GM12878 (cell line): ENCODE measurements at regions not wholly inside any gene's neighbourhood (a gene's known extent, or its start where the extent isn't known, plus 50 kb on each side); places are given as distances from the start of the nearest gene placed in this dataset.

Source experiments
- ATAC-seq: fragments of 200-7000 bp; cut with Tn5 transposase; 3 replicates; pipeline ENCODE4 v1.9.1; 2020; ENCODE audit warnings: mild to moderate bottlenecking, moderate library complexity
- BruUV-seq: library from RNA; stranded (reverse); fragments of 400-500 nt; replicated peaks from 2 replicates; lab custom pipeline; 2021; lab: Mats Ljungman, UMichigan
- CTCF ChIA-PET: fragments of 300-600 bp; sonication (Branson Sonifier 250); formaldehyde crosslinking; extraction: SDS; loops from one replicate; lab custom pipeline; 2021; ENCODE audit warnings: inconsistent platforms; lab: Yijun Ruan, JAX
- POLR2A ChIA-PET: fragments of 350-600 bp; formaldehyde crosslinking; extraction: SDS; loops from one replicate; lab custom pipeline; 2021; ENCODE audit warnings: inconsistent platforms; lab: Charles Lee
- RAD21 ChIA-PET: fragments of 300-600 bp; sonication (Branson Sonifier 250); formaldehyde crosslinking; loops from one replicate; lab custom pipeline; 2023; ENCODE audit warnings: antibody characterized with exemption; ENCODE audit not compliant: unreplicated experiment; lab: Charles Lee
- SMC1A ChIA-PET: fragments of 300-600 bp; sonication (Branson Sonifier 250); formaldehyde crosslinking; loops from one replicate; lab custom pipeline; 2023; ENCODE audit not compliant: unreplicated experiment, uncharacterized antibody; lab: Charles Lee
- DNase-seq: peaks from one replicate; pipeline ENCODE4 v3.0.0-alpha.2; 2011; ENCODE audit warnings: low read depth, low spot score
- FAIRE-seq: peaks from 3 replicates; lab custom pipeline; 2011; peaks lifted over from hg19 to GRCh38; lab: Jason Lieb, UNC
- H2AFZ ChIP-seq: 2 replicates; pipeline ENCODE4 v1.6.0; 2011; ENCODE audit warnings: low read depth, low read length, control low read depth; ENCODE audit not compliant: control insufficient read depth
- H3K27ac ChIP-seq: 2 replicates; pipeline ENCODE4 v1.5.1; 2011; ENCODE audit warnings: control low read depth; ENCODE audit not compliant: control insufficient read depth, insufficient read depth
- H3K27me3 ChIP-seq, 2 experiments: replicated peaks in 1 of 2; 2 replicates each; pipeline versions ENCODE4 v1.6.0 to v1.6.1; 2011; ENCODE audit warnings: low read length in 1 of 2; ENCODE audit not compliant: control insufficient read depth in 2 of 2, insufficient read depth in 2 of 2
- H3K36me3 ChIP-seq, 2 experiments: 2 replicates each; pipeline ENCODE4 v1.5.1; 2011; ENCODE audit warnings: low read length in 1 of 2; ENCODE audit not compliant: control insufficient read depth in 2 of 2, insufficient read depth in 2 of 2
- H3K4me1 ChIP-seq: 2 replicates; pipeline ENCODE4 v1.6.1; 2011; ENCODE audit warnings: mild to moderate bottlenecking, low read length, moderate library complexity, mixed read lengths; ENCODE audit not compliant: control insufficient read depth, insufficient read depth
- H3K4me2 ChIP-seq: 2 replicates; pipeline ENCODE4 v1.6.0; 2011; ENCODE audit warnings: control low read depth; ENCODE audit not compliant: control insufficient read depth, insufficient read depth
- H3K4me3 ChIP-seq: fragments of 200-600 bp; sonication (generic); 2 replicates; pipeline ENCODE4 v1.5.1; 2016
- H3K79me2 ChIP-seq: 2 replicates; pipeline ENCODE4 v1.6.0; 2011; ENCODE audit warnings: low read length; ENCODE audit not compliant: control insufficient read depth, insufficient read depth
- H3K9ac ChIP-seq: 2 replicates; pipeline ENCODE4 v1.8.0; 2011; ENCODE audit warnings: low read length, control low read depth, mixed read lengths; ENCODE audit not compliant: control insufficient read depth, insufficient read depth
- H3K9me3 ChIP-seq: replicated peaks from 3 replicates; pipeline ENCODE4 v1.5.1; 2011; ENCODE audit warnings: mild to moderate bottlenecking, low read length; ENCODE audit not compliant: control insufficient read depth, insufficient read depth
- H4K20me1 ChIP-seq: 2 replicates; pipeline ENCODE4 v1.6.0; 2011; ENCODE audit not compliant: control insufficient read depth, insufficient read depth
- DPF2 ChIP-seq: fragments of 450-650 bp; IDR thresholded peaks from 2 replicates; pipeline ENCODE4 v1.6.1; 2017; ENCODE audit warnings: mild to moderate bottlenecking
- SMC3 ChIP-seq: IDR thresholded peaks from 2 replicates; pipeline ENCODE4 v1.6.1; 2011; ENCODE audit warnings: low read length, improper control_type of control experiment, borderline replicate concordance
- TCF12 ChIP-seq: IDR thresholded peaks from 2 replicates; pipeline ENCODE4 v1.6.1; 2011; ENCODE audit warnings: low read depth, mild to moderate bottlenecking, low read length
- ZNF622 ChIP-seq: fragments of 450-650 bp; IDR thresholded peaks from 2 replicates; pipeline ENCODE4 v1.6.1; 2017; ENCODE audit warnings: mild to moderate bottlenecking, inconsistent platforms
- WGBS: methylation state at CpG from one replicate; pipeline ENCODE4 v1.1.6; 2016; ENCODE audit warnings: low lambda C conversion rate; ENCODE audit not compliant: insufficient replicate concordance, insufficient coverage; ENCODE audit errors: missing lambda C conversion rate; 5-methylcytosine and 5-hydroxymethylcytosine counted together
- in situ Hi-C: fragments of 300-500 bp; cut with MboI; formaldehyde crosslinking; loops from 9 replicates; pipeline ENCODE4 v1.14.3; 2018; ENCODE audit warnings: mixed read lengths
- intact Hi-C: fragments of 100-400 bp; cut with micrococcal nuclease; formaldehyde crosslinking; loops from one replicate; pipeline ENCODE4 v1.14.2; 2022; ENCODE audit not compliant: unreplicated experiment
- TF ChIP-seq, protein P1 (sequence below): fragments of 450-650 bp; IDR thresholded peaks from 2 replicates; pipeline ENCODE4 v1.6.1; 2017; ENCODE audit warnings: mild to moderate bottlenecking
- TF ChIP-seq, protein P2 (sequence below): fragments of 450-650 bp; IDR thresholded peaks from 2 replicates; pipeline ENCODE4 v1.6.1; 2018; ENCODE audit warnings: mild to moderate bottlenecking, low read depth, moderate library complexity; ENCODE audit not compliant: partially characterized antibody

DNA sequence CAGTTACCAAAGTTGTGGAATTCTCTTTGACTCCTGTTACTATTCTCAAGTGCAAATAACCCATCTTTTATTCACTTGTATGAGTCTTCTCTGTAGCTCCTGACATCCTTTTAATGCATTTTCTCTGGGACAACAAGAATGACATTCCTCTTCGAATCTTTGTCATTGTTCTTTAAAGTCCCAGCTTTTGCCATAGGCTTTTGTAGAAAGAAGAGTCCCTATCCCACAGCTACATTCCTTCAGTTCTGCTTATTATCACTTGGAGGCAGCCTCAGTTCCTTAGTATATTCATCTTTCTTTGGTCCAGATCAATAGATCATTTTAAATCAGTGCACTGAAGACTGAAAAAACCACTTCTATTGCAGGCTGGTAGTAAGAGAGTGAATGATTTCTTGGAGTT lies 560.2 kb downstream of the DACH1 start:
- Histone ChIP-seq H3K9ac (no peak overlapping the region), H3K79me2 (no peaks in the 10 kb centered on the region), H3K27ac (no peak overlapping the region), H3K27me3 (no peaks in the 10 kb centered on the region), H3K4me3 (no peak overlapping the region), H2AFZ (no peak overlapping the region), H3K36me3 (no peaks in the 10 kb centered on the region), H4K20me1 (no peaks in the 10 kb centered on the region), H3K4me1 (no peaks in the 10 kb centered on the region), H3K9me3 (no peaks in the 10 kb centered on the region), H3K4me2 (no peak overlapping the region)
- ChIA-PET RAD21 (no interaction called here), SMC1A (interaction anchor here (0.5 to 1.6 kb wide), 4 partner anchors 10 to 56 kb away, joined by 3 to 7 read pairs (median 3); no protein-coding TSS in a partner anchor), POLR2A (no interaction called here), CTCF (interaction anchor here (1.5 kb wide), 1 partner anchor 10 kb away, joined by 4 read pairs; no protein-coding TSS in a partner anchor)
- DNase-seq (no peak), ATAC-seq (no peak), FAIRE-seq (no peak)
- 50% methylated on average over 1 of the region's 1 CpG for WGBS
- in situ Hi-C loops, result no loop called here
- TF ChIP-seq TCF12, result no peak
- TF ChIP-seq SMC3, result no peak
- TF ChIP-seq, protein P1, sequence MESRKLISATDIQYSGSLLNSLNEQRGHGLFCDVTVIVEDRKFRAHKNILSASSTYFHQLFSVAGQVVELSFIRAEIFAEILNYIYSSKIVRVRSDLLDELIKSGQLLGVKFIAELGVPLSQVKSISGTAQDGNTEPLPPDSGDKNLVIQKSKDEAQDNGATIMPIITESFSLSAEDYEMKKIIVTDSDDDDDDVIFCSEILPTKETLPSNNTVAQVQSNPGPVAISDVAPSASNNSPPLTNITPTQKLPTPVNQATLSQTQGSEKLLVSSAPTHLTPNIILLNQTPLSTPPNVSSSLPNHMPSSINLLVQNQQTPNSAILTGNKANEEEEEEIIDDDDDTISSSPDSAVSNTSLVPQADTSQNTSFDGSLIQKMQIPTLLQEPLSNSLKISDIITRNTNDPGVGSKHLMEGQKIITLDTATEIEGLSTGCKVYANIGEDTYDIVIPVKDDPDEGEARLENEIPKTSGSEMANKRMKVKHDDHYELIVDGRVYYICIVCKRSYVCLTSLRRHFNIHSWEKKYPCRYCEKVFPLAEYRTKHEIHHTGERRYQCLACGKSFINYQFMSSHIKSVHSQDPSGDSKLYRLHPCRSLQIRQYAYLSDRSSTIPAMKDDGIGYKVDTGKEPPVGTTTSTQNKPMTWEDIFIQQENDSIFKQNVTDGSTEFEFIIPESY, result no peak
- TF ChIP-seq, protein P2, sequence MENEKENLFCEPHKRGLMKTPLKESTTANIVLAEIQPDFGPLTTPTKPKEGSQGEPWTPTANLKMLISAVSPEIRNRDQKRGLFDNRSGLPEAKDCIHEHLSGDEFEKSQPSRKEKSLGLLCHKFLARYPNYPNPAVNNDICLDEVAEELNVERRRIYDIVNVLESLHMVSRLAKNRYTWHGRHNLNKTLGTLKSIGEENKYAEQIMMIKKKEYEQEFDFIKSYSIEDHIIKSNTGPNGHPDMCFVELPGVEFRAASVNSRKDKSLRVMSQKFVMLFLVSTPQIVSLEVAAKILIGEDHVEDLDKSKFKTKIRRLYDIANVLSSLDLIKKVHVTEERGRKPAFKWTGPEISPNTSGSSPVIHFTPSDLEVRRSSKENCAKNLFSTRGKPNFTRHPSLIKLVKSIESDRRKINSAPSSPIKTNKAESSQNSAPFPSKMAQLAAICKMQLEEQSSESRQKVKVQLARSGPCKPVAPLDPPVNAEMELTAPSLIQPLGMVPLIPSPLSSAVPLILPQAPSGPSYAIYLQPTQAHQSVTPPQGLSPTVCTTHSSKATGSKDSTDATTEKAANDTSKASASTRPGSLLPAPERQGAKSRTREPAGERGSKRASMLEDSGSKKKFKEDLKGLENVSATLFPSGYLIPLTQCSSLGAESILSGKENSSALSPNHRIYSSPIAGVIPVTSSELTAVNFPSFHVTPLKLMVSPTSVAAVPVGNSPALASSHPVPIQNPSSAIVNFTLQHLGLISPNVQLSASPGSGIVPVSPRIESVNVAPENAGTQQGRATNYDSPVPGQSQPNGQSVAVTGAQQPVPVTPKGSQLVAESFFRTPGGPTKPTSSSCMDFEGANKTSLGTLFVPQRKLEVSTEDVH, result no peak
- TF ChIP-seq ZNF622, result no peak
- TF ChIP-seq DPF2, result no peak
- no TSS peak for BruUV-seq
- intact Hi-C loops, result no loop called here
